HG03432 (cell line): ENCODE measurements at regions not wholly inside any gene's neighbourhood (a gene's known extent, or its start where the extent isn't known, plus 50 kb on each side); places are given as distances from the start of the nearest gene placed in this dataset.

Experiments
- ATAC-seq: cut with Tn5 transposase; IDR thresholded peaks from one replicate; pipeline ENCODE4 v1.9.1; 2021; ENCODE audit warnings: mild to moderate bottlenecking, moderate library complexity; ENCODE audit not compliant: unreplicated experiment

DNA sequence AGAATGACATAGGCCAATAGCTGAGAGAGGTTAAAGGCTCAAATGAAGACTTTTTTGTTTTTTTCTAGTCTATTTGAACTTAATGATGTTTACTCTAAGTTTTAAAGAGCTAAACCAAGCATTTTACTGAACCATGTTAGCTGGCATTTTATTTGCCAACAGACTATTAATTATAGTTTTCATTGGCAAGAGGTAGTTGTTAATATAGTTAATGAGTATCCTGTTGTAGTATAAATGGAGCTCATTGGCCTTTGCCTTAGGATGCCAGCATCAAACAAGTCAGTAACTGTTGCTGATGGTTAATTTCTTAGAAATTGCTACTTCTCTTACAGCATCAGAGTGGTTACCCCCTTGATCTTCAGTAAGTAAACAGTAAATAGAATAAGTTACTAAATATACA, 339.0 kb upstream of the B3GALT2 start:
- ATAC-seq = no peak

DNA sequence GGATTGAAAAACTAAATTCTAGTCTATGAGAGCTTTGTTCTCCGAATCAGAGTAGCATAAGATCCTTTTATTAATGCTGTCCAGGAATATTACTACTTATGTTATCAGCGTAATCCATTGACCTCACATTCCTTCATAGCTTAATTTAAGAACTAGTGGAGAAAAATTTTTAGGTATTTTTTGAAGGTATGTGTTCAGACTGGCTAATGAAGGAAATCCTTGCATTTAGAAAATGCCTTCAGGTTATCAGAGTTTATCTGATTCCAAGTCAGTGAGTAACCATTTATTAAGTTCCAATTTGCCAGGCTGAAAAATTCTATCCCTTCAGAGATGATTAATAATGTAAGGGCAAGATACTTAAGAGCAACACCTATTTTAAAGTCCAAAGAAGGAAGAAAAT, 338.2 kb upstream of the B3GALT2 start:
- no peak for ATAC-seq

DNA sequence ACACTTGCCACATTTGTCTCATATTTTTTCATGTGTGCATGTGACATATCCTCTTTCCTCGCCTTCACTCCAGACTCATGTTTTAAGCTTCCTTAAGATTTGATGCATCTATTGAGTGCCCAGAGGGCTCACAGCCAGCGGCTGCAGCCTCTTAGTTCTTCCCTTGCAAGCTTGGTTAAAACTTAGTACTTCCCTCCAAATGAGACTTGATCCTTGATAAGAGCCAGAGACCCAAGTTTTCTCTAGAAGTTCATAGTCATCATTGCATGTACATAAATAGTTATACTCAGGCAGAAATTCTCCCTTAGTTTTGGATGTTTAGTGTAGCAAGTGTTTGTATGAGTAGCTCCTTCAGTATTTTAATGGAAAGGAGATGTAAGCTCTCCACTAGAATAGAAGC, 337.6 kb upstream of the B3GALT2 start:
- no peak for ATAC-seq

DNA sequence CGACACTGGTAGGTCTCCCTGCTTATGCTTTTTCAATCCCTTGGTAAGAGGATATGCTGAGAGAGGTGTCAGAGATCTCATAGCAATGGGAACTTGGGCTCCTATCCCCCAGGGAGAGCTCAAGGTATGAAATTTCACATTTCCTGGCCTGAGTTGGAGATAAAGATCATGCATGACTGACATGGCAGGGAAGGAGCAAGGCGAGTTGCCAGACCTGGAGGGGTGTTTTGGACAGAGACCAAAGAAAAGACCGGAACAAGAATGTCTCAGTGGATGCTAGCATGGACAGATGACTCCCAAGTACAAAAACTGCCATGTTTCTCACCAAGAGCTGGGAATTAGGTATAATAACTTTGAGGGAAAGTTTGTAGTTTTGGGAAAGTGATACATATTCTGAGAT, 334.1 kb upstream of the B3GALT2 start:
- no peak for ATAC-seq

DNA sequence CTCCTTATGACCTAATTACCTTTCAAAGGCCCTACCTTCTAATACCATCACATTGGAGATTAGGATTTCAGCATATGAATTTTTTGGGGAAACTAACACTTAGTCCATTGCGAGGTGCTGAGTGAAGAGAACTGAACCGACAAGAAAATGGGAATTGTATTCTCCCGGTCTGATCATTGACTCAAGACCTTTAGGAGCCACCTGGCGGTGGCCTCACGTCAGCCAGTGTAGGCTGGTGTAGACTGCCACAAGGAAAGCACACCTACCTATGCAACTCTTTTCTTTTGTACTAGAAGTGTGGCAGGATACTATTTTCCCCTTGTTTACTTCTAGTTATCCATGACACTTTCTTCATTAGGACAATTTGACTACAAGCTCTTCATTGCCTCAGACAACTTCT, 333.5 kb upstream of the B3GALT2 start:
- ATAC-seq = no peak

DNA sequence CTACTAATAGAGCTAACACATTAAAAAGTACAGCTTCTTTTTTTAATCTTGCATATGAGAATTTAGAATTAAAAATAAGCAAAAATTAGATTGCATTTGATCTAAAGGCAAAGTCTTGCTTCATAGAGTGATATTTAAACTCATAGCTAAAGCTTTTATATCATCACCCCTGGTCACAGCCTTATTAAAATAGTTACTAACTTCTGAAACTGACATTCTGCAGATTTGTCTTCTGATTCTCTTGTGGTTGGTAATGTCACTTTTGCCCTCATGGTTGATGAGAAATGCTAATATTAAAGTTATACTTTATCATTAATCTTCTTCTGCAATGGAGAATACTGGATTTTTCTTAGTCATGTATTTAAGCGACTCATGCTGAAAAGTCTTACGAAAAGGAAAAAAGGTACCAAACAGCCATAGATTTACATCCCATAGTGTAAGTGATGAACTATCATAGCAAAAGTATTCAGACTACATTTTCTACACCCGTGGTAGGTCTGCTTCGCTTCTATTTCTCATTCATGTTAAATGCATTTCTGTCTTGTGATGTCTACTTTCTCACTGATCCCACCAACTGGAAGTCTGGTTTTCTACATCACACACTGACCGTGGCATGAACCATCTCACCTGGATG, 330.5 kb upstream of the B3GALT2 start:
- ATAC-seq = no peak

DNA sequence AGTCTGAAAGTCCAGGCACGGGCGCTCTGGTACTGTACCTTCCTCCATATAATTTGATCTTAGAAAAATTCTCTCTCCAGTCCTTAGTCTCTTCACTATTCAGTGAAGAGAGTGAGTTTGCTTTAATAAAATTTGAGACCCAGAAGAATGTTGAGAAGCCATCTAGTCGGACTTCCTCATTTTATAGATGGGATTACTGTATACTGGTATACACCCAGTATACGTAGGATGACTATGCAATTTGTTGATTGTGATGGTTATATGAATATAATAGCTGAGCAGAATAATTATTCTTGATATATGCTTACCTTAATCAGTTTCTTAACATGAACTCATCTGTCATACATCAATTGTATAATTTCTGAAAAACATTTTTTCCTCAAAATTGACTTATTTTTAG, 328.0 kb upstream of the B3GALT2 start:
- ATAC-seq = no peak

- ATAC-seq = no peak
These were observed 326.6 kb upstream of the B3GALT2 start for GRCh38 chr1:193513032-193513431.

DNA sequence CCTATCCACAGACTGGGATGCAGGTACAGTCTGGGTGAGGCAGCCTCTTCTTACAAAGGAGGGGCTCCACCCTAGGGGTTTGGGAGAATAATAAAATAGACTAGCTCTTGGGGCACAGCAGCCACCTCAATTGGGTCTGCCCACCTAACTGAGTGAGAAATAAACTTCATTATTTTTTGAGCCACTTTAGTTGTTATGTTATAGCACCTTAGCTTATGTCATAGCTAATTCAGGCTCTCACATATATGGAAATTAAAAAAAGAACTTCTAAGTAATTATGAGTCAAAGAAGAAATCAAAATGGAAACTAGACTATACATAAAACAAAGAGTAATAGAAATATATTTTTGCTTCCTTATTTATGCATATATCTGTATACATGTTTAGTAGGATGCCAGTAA, 318.5 kb upstream of the B3GALT2 start:
- ATAC-seq = no peak

DNA sequence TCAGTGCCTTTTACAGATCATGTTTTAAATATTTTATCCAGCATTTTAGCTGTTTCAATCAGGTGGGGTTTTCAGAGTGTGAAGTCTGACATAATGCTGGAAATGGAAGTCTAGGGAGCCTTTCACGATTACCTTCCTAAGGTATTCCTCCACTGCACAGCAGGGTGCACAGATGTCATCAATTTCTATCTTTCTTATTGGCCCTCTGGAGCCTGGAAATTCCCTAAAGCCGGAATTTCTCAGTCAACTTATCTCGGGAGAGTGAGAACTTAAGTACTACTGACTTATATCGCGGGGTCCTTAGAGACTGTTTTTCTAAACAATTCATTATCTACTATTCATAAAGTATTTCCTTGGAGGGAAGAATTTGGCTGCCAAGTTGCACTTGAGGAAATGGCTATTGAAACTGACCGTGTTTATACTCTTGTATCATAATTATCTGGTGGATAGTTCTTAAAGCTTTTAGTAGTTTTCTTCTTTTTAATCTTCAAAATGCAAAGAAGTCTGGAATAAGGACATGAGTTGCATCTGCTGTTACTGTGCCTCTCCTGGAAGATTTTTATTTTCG, 311.8 kb upstream of the B3GALT2 start:
- ATAC-seq = no peak

GRCh38 chr1:193494368-193494767, 308.0 kb upstream of the B3GALT2 start:
- no peak for ATAC-seq

GRCh38 chr1:193489191-193489590, 302.8 kb upstream of the B3GALT2 start:
- ATAC-seq = no peak

GRCh38 chr1:193487722-193488121, 301.3 kb upstream of the B3GALT2 start:
- no peak for ATAC-seq

DNA sequence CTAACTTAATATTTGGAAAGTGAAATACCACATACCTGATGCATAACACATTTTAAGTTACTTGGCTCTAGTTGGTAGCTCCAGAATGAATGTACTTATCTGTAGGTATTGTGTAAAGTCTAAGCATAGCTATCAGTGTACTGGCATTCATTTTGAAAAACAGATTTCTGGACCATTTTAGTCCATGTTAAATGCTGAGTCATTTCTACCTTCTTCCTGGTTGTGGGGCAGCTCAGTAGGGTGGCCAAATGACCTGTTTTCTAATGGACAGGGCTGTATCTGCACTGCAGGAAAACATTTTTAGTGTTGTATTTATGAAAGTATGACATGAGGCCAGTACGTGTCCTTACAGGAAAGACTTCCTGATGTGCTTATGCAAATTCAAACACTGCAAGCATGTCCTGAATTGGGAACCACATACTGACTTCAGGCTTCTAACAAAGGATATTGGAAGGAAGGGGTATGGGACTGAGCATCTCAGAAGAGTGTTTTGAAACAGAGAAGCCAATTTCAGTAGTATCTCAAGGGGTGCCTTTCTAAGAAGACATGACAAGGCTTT, 300.3 kb upstream of the B3GALT2 start:
- no peak for ATAC-seq

DNA sequence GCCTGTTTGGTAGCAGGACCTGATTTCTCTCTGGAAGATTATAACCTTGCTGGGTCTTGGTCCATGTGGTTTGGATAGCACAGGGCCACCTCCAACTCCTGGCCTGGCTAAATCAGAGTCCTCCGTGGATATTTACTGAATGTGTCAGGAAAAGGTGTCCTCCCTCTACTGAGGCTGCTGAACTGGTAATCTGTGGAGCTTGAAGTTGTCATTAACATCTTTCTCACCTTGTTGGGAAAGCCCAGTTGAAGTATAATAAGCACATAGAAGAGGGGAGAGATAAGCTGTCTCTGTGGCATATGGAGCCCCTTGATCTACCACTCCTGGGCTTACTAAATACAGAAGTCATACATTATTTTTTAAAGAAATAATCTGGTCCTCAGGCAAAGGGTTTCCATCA, 294.3 kb upstream of the B3GALT2 start:
- no peak for ATAC-seq

- peak; percentile 97 for ATAC-seq
These were observed 292.8 kb upstream of the B3GALT2 start for GRCh38 chr1:193479187-193479586.

DNA sequence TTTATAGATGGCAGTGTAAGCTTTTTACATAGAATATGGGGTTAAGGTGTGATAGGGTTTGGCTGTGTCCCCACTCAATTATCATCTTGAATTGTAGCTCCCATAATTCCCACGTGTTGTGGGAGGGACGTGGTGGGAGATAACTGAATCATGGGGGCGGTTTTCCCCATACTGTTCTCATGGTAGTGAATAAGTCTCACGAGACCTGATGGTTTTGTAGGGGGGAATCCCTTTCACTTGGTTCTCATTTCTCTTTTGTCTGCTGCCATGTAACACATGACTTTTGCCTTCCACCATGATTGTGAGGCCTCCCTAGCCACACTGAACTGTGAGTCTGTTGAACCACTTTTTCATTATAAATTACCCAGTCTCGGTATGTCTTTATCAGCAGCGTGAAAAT, 290.3 kb upstream of the B3GALT2 start:
- no peak for ATAC-seq

GRCh38 chr1:193473932-193474331, 287.5 kb upstream of the B3GALT2 start:
- ATAC-seq = no peak

DNA sequence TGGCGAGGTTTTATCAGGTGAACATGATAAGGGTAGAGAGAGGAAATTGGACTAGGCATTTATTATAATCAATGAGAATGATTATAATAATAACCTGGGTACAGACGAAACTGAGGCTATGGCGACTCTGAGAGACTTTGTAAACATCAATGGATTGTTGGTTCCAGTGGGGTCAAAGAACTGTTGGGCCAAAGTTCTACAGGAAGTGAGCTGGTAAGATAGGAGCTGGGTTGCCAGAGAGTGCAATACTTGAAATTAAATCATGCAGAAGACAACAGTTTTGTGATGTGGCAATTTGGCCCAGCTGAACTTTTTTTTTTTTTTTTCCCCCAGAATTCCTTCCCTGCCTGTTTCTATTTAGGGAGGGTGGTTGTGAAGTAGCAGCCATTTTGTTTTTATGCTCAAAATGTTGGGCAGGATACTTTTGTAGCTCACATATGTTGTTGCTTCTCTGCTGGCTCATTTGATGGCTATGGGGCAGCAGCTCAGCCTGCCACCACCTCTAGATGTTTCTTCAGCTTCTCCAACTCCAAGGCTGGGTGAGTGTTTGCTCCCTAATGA, 286.5 kb upstream of the B3GALT2 start:
- ATAC-seq = no peak

- ATAC-seq = no peak
These were observed 286.0 kb upstream of the B3GALT2 start for GRCh38 chr1:193472430-193472829.

GRCh38 chr1:193471981-193472380, 285.6 kb upstream of the B3GALT2 start:
- no peak for ATAC-seq

GRCh38 chr1:193463326-193463932, 277.0 kb upstream of the B3GALT2 start:
- no peak for ATAC-seq
